ENCODE measurements at regions not wholly inside any gene's neighbourhood (a gene's known extent, or its start where the extent isn't known, plus 50 kb on each side); places are given as distances from the start of the nearest gene placed in this dataset.

- no peaks in the 10 kb centered on the region for H3K9me3 ChIP-seq
- no peaks in the 10 kb centered on the region for H3K27me3 Mint-ChIP-seq (ENCODE audit: insufficient read depth, unreplicated experiment)
- no peak overlapping the region for H3K27ac Mint-ChIP-seq (ENCODE audit: unreplicated experiment)
- peaks cover 9% of the 10 kb centered on the region for H3K4me1 ChIP-seq
- H3K4me3 Mint-ChIP-seq (ENCODE audit: unreplicated experiment): no peak overlapping the region
- POLR2A ChIA-PET: no interaction called here
- no peaks in the 10 kb centered on the region for H3K36me3 ChIP-seq (ENCODE audit: control insufficient read depth, insufficient read depth, low read length)
- no TSS peak for BruUV-seq (replicated peaks)
- H3K27me3 ChIP-seq (replicated peaks; ENCODE audit: control insufficient read depth, insufficient read depth, low read length): no peaks in the 10 kb centered on the region
- intact Hi-C loops (cut with micrococcal nuclease; ENCODE audit: unreplicated experiment): no loop called here
- CTCF ChIA-PET: interaction anchor here (0.6 kb wide), 1 partner anchor 145 kb away, joined by 3 read pairs; no protein-coding TSS in a partner anchor
- H3K4me3 ChIP-seq (ENCODE audit: low read depth, low read length): no peak overlapping the region
- peaks cover 8% of the 10 kb centered on the region for H3K4me1 Mint-ChIP-seq (ENCODE audit: low read depth, unreplicated experiment)
- no peak for DNase-seq
- no peaks in the 10 kb centered on the region for H3K9me3 Mint-ChIP-seq (ENCODE audit: unreplicated experiment)
- TF ChIP-seq, protein P1, sequence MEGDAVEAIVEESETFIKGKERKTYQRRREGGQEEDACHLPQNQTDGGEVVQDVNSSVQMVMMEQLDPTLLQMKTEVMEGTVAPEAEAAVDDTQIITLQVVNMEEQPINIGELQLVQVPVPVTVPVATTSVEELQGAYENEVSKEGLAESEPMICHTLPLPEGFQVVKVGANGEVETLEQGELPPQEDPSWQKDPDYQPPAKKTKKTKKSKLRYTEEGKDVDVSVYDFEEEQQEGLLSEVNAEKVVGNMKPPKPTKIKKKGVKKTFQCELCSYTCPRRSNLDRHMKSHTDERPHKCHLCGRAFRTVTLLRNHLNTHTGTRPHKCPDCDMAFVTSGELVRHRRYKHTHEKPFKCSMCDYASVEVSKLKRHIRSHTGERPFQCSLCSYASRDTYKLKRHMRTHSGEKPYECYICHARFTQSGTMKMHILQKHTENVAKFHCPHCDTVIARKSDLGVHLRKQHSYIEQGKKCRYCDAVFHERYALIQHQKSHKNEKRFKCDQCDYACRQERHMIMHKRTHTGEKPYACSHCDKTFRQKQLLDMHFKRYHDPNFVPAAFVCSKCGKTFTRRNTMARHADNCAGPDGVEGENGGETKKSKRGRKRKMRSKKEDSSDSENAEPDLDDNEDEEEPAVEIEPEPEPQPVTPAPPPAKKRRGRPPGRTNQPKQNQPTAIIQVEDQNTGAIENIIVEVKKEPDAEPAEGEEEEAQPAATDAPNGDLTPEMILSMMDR (IDR thresholded peaks at IDR 0.05; ENCODE audit: insufficient read depth in 1 of 2, low read depth in 1 of 2, low read length in 1 of 2, severe bottlenecking in 1 of 2, unreplicated experiment in 1 of 2): no peak
- H3K36me3 Mint-ChIP-seq (ENCODE audit: insufficient read depth, unreplicated experiment): no peaks in the 10 kb centered on the region
Observed at GRCh38 chr12:91985002-91985787, 160.5 kb downstream of the BTG1 start.

DNA sequence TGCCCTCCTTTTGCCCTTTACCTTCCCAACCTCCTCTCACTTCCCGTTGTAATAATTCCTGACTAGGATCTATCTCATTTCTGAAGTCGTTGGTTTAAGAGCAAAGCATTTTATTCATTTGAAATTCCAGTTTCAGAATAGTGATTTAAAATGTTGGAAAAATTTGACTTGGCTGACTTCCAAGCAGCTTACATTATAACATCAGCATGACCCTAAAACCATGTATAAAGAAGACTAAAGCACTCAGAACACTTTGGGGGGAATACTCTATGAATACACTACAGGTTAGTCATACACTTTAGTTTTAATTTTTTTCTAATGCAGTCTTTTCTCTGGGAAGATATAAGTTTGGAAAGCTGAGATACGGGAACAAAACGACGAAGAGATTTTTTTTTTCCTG is 161.1 kb downstream of the BTG1 start:
- intact Hi-C loops (cut with micrococcal nuclease; ENCODE audit: unreplicated experiment): no loop called here
- peaks cover 9% of the 10 kb centered on the region for H3K4me1 ChIP-seq
- H3K36me3 ChIP-seq (ENCODE audit: control insufficient read depth, insufficient read depth, low read length): no peaks in the 10 kb centered on the region
- H3K27ac Mint-ChIP-seq (ENCODE audit: unreplicated experiment): no peak overlapping the region
- DNase-seq: no peak
- no peaks in the 10 kb centered on the region for H3K27me3 ChIP-seq (replicated peaks; ENCODE audit: control insufficient read depth, insufficient read depth, low read length)
- BruUV-seq (replicated peaks): no TSS peak
- H3K4me3 ChIP-seq (ENCODE audit: low read depth, low read length): no peak overlapping the region
- no peaks in the 10 kb centered on the region for H3K9me3 Mint-ChIP-seq (ENCODE audit: unreplicated experiment)
- ChIA-PET CTCF (no interaction called here), POLR2A (no interaction called here)
- no peak overlapping the region for H3K4me3 Mint-ChIP-seq (ENCODE audit: unreplicated experiment)
- no peaks in the 10 kb centered on the region for H3K36me3 Mint-ChIP-seq (ENCODE audit: insufficient read depth, unreplicated experiment)
- no peaks in the 10 kb centered on the region for H3K27me3 Mint-ChIP-seq (ENCODE audit: insufficient read depth, unreplicated experiment)
- H3K9me3 ChIP-seq: no peaks in the 10 kb centered on the region
- peaks cover 8% of the 10 kb centered on the region for H3K4me1 Mint-ChIP-seq (ENCODE audit: low read depth, unreplicated experiment)
- TF ChIP-seq, protein P1 (IDR thresholded peaks at IDR 0.05; ENCODE audit: insufficient read depth in 1 of 2, low read depth in 1 of 2, low read length in 1 of 2, severe bottlenecking in 1 of 2, unreplicated experiment in 1 of 2): no peak

DNA sequence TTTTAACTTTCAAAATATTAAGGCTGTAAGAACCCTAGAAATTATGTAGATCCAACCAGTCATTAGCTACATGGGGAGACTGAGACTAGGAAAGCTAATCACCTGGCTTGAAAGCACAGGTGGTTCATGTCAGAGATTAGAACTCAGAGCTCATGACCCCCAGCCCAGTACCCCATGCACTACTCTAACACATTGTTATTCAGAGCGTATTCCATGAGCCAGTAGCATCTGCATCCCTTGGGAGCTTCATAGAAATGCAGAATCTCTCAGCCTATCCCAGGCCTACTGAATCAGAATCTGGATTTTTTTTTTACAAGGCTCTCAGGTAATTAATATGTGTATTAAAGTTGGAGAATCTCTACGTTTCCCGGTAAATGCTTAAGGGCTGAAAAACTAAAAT is 161.7 kb downstream of the BTG1 start:
- Histone ChIP-seq H3K27me3 (replicated peaks; ENCODE audit: control insufficient read depth, insufficient read depth, low read length) (no peaks in the 10 kb centered on the region), H3K36me3 (ENCODE audit: control insufficient read depth, insufficient read depth, low read length) (no peaks in the 10 kb centered on the region), H3K4me3 (ENCODE audit: low read depth, low read length) (no peak overlapping the region), H3K9me3 (no peaks in the 10 kb centered on the region), H3K4me1 (peaks cover 9% of the 10 kb centered on the region)
- Mint-ChIP-seq H3K36me3 (ENCODE audit: insufficient read depth, unreplicated experiment) (no peaks in the 10 kb centered on the region), H3K27ac (ENCODE audit: unreplicated experiment) (no peak overlapping the region), H3K4me3 (ENCODE audit: unreplicated experiment) (no peak overlapping the region), H3K9me3 (ENCODE audit: unreplicated experiment) (no peaks in the 10 kb centered on the region), H3K4me1 (ENCODE audit: low read depth, unreplicated experiment) (peaks cover 8% of the 10 kb centered on the region), H3K27me3 (ENCODE audit: insufficient read depth, unreplicated experiment) (no peaks in the 10 kb centered on the region)
- intact Hi-C loops (cut with micrococcal nuclease; ENCODE audit: unreplicated experiment): no loop called here
- CTCF ChIA-PET: no interaction called here
- POLR2A ChIA-PET: no interaction called here
- TF ChIP-seq, protein P1 (IDR thresholded peaks at IDR 0.05; ENCODE audit: insufficient read depth in 1 of 2, low read depth in 1 of 2, low read length in 1 of 2, severe bottlenecking in 1 of 2, unreplicated experiment in 1 of 2): no peak
- no TSS peak for BruUV-seq (replicated peaks)
- DNase-seq: no peak
